Gastrocnemius medialis (tissue), 4 donors: ENCODE measurements at regions not wholly inside any gene's neighbourhood (a gene's known extent, or its start where the extent isn't known, plus 50 kb on each side); places are given as distances from the start of the nearest gene placed in this dataset.

Experiments
- ATAC-seq, 2 donors: fragments of 150-250 bp; one replicate each; pipeline ENCODE4 v1.9.1; 2016
- DNase-seq, 2 donors: peaks; one replicate each; pipeline ENCODE4 v3.0.0-alpha.2; 2019
- H3K27ac ChIP-seq, 4 donors: fragments of 200-600 bp; sonication (generic); 1 replicate in 1 of 4; 2 replicates in 3 of 4; pipeline ENCODE4 v1.5.1; 2016 to 2018; ENCODE audit warnings: mild to moderate bottlenecking in 2 of 4, moderate library complexity in 1 of 4
- H3K27me3 ChIP-seq, 3 donors: fragments of 200-600 bp; sonication (generic) in 2 of 3; 1 replicate in 1 of 3; 2 replicates in 2 of 3; pipeline versions ENCODE4 v1.5.1 to v1.6.0; 2016 to 2019; ENCODE audit warnings: mild to moderate bottlenecking in 1 of 3, moderate library complexity in 1 of 3
- H3K36me3 ChIP-seq, 2 donors: fragments of 200-600 bp; sonication (generic) in 1 of 2; one replicate each; pipeline ENCODE4 v1.5.1; 2017 to 2018
- H3K4me1 ChIP-seq, 2 donors: fragments of 200-600 bp; sonication (generic) in 1 of 2; one replicate each; pipeline ENCODE4 v1.5.1; 2016 to 2017; ENCODE audit warnings: mild to moderate bottlenecking in 2 of 2
- H3K4me3 ChIP-seq, 4 donors: fragments of 200-600 bp; sonication (generic) in 3 of 4; 1 replicate in 1 of 4; 2 replicates in 3 of 4; pipeline ENCODE4 v1.5.1; 2016 to 2019; ENCODE audit warnings: mild to moderate bottlenecking in 2 of 4
- H3K9me3 ChIP-seq, 3 donors: fragments of 200-600 bp; sonication (generic) in 2 of 3; 1 replicate in 1 of 3; 2 replicates in 2 of 3; pipeline ENCODE4 v1.5.1; 2016 to 2019
- CTCF ChIP-seq, 5 experiments: fragments of 450-650 bp in 3 of 5; fragments of 200-600 bp in 2 of 5; sonication (generic) in 2 of 5; IDR thresholded peaks in 4 of 5; conservative IDR thresholded peaks in 1 of 5; 1 replicate in 4 of 5; 2 replicates in 1 of 5; pipeline ENCODE4 v1.5.1; 2016 to 2019; ENCODE audit warnings: antibody characterized with exemption in 5 of 5, mild to moderate bottlenecking in 3 of 5, moderate library complexity in 3 of 5
- POLR2A ChIP-seq, 2 donors: fragments of 450-650 bp; IDR thresholded peaks; one replicate each; pipeline ENCODE4 v1.6.1; 2017; ENCODE audit warnings: antibody characterized with exemption in 2 of 2, mild to moderate bottlenecking in 2 of 2, moderate library complexity in 2 of 2
- in situ Hi-C, 4 donors: fragments of 200-750 bp; cut with MboI; loops; one replicate each; pipeline versions ENCODE4 v1.15.0 to v1.8.0; 2017; ENCODE audit warnings: low sequenced_read_pairs in 4 of 4
- intact Hi-C: fragments of 100-400 bp; cut with DNase I; formaldehyde crosslinking; loops from one replicate; pipeline ENCODE4 v1.15.1; 2023; ENCODE audit warnings: low total_unique reads

GRCh38 chr9:21750021-21750735 is 52.3 kb upstream of the MTAP start:
- no peak for TF ChIP-seq CTCF (IDR thresholded peaks at IDR 0.05 in 4 of 5, conservative IDR thresholded peaks at IDR 0.05 in 1 of 5)
- no peak for TF ChIP-seq POLR2A (IDR thresholded peaks at IDR 0.05)
- DNase-seq (no peak), ATAC-seq (no peak)
- no peaks in the 10 kb centered on the region for H3K36me3 ChIP-seq
- intact Hi-C loops (no loop called here), in situ Hi-C loops (loop anchor here in 1 of 4 donors (25.0 kb wide), 1 partner anchor 88 kb away; no protein-coding TSS in a partner anchor)
- H3K4me3 ChIP-seq: no peak overlapping the region
- H3K27me3 ChIP-seq: no peaks in the 10 kb centered on the region
- H3K4me1 ChIP-seq: no peaks in the 10 kb centered on the region
- no peak overlapping the region for H3K27ac ChIP-seq
- H3K9me3 ChIP-seq: no peaks in the 10 kb centered on the region

- intact Hi-C loops (no loop called here), in situ Hi-C loops (loop anchor here in 1 of 4 donors (25.0 kb wide), 1 partner anchor 90 kb away; no protein-coding TSS in a partner anchor)
- no peaks in the 10 kb centered on the region for H3K9me3 ChIP-seq
- H3K36me3 ChIP-seq: no peaks in the 10 kb centered on the region
- no peaks in the 10 kb centered on the region for H3K4me1 ChIP-seq
- DNase-seq: no peak
- H3K27ac ChIP-seq: no peak overlapping the region
- H3K4me3 ChIP-seq: no peak overlapping the region
- no peak for ATAC-seq
- H3K27me3 ChIP-seq: no peaks in the 10 kb centered on the region
- TF ChIP-seq POLR2A (IDR thresholded peaks at IDR 0.05): no peak
- TF ChIP-seq CTCF (IDR thresholded peaks at IDR 0.05 in 4 of 5, conservative IDR thresholded peaks at IDR 0.05 in 1 of 5): no peak
Observed at GRCh38 chr9:21751998-21752397, 50.4 kb upstream of the MTAP start.
